IPS-NIHi7 (cell line): ENCODE measurements at regions not wholly inside any gene's neighbourhood (a gene's known extent, or its start where the extent isn't known, plus 50 kb on each side); places are given as distances from the start of the nearest gene placed in this dataset.
"Not testable (repeated sequence)": the region's sequence is repeated elsewhere in the genome, so short reads cannot be mapped to it uniquely, and the experiment has no call there.

Experiments used
- DNase-seq: peaks from one replicate; pipeline ENCODE4 v3.0.0; 2012; ENCODE audit warnings: mixed read lengths; ENCODE audit errors: extremely low spot score

GRCh38 chr10:6737080-6737641 is 157.1 kb upstream of the PRKCQ start:
- DNase-seq: peak; percentile 55

DNA sequence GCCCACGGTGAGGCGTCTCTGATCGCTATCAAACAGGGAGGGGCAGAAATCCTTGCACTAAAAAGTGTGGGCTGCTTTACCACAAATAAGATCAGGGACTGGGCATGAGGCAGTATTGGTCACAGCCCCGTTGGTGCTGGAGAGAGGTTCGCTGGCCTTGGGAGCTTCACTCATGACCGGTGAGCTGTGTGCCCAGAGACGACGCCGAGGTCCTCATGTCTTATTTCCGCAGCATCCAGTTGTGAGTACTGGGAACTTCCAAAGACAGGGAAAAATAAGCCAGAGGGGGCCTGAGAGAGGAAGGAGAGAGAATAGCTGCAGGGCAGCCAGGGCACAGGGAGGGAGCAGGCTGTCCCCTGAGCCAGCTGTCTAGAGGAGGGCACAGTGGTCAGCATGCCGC is 154.2 kb upstream of the PRKCQ start:
- DNase-seq: no peak

DNA sequence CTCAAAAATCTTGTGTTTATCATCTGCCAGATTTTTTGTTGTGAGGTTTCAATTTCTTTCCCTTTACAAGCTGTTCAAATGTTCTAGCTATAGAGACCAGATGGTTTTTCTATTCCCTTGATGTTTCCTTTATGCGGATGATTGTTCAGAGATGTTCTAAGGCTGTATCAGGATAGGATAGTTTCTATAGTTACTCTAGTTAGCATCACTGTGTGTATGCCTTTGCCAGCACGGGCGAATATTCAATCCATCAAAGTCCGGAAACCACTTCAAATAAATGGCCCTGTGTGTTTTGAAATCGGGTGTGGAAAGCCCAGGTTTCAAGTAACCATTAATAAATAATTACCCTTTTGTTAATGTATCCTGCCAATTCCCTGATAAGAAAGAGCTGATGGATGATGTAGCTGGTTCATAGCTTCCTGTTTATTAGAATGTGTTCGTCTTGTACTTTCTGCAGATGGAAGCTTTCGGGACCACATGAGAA is 149.8 kb upstream of the PRKCQ start:
- no peak for DNase-seq

DNA sequence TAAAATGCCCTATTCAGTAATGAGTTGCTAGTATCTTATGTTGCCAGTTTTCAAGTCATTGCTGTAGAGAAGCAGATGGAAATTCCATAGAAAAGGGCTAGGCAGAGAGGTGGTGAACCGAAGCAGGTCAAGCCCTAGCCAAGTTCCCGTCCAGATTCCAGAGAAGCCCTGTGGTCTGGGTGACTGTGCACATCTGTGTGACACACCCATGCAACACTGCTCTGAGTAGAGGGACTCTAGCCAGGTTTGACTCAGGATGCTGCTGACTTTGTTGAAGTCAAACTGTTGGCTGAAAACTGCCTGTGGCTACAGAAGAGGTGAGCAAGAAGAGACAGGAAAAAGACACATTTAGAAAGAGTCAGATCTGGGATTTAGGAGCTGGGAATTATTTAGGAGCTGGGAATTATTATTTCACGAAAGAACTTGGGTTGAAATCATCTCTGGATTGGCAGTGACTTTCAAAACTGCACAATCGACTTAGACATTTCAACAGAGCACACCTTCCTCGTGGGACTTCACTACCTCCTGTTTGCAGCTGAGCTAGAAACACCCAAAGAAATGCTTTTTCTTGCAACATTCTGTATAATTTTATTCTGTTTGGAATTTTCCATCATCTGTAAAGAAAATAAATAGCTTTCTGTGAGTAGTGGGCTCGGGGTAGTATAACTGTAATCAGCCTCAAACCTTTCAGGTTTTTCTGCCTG is 149.1 kb upstream of the PRKCQ start:
- no peak for DNase-seq

DNA sequence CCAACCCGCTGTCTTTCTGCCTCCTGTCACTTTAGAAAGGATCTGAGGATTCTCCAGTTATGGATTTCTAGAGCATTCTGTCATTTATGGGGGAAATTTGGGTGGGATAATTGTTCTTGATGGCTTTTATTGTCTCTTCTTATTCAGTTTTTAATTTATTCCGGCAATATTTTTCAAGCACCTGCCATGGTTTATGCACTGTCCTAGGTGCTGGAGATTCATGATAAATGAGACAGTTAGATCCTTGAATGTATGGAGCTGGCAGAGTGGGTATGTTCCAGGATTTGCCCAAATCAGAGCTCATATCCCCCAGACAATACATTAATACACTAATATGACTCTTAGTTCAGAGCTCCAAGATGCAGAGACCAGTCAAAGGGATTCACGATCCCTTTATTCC is 146.8 kb upstream of the PRKCQ start:
- DNase-seq: no peak

GRCh38 chr10:6722616-6723004 is 142.5 kb upstream of the PRKCQ start:
- no peak for DNase-seq

DNA sequence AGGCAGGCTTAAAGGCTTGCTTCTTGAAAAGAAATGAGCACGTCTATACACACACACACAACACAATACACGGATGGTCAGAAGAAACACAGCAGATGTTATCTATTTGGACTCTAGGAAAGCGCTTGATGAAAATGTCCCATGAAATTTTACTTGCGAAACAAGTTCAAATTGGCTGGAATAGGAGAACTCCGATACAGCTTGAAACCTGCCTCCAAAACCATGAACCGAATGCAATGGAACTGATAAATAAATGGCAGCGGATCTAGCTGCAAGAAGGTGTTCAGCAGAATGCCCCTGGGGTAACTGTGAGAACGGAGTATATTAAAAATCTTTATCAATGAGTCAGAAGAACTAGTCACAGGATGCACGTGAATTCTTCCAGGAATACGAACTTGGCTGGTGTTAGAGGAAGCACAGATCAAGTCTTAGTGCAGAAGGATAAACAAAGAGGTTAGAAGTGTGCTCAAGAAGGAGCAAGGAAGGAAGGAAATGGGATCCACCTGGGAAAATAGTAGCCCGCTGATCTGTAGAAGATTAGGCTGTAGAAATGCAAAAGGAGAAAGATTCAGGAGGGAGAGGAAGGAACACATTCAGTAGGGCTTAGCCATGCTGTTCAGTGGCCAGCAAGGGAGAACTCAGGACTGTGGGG is 142.0 kb upstream of the PRKCQ start:
- DNase-seq: no peak

GRCh38 chr10:6721480-6721879 is 141.4 kb upstream of the PRKCQ start:
- DNase-seq: peak; percentile 56

DNA sequence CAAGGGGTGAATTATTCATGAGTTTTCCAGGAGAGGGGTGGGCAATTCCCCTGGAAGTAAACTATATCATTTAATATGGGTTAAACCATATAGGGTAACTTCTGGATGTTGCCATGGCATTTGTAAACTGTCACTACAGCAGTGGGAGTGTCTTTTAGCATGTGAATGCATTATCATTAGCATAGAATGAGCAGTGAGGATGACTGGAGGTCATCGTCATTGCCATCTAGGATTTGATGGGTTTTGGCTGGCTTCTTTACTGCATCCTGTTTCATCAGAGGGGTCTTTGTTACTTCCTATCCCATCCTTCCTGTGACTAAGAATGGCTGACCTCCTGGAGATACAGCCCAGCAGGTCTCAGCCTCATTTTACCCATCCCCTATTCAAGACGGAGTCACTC is 139.5 kb upstream of the PRKCQ start:
- no peak for DNase-seq

- DNase-seq: no peak
These were observed 138.5 kb upstream of the PRKCQ start for GRCh38 chr10:6718550-6718949.

GRCh38 chr10:6716516-6716915 is 136.4 kb upstream of the PRKCQ start:
- no peak for DNase-seq

GRCh38 chr10:6713716-6714115 is 133.6 kb upstream of the PRKCQ start:
- DNase-seq: peak; percentile 57

DNA sequence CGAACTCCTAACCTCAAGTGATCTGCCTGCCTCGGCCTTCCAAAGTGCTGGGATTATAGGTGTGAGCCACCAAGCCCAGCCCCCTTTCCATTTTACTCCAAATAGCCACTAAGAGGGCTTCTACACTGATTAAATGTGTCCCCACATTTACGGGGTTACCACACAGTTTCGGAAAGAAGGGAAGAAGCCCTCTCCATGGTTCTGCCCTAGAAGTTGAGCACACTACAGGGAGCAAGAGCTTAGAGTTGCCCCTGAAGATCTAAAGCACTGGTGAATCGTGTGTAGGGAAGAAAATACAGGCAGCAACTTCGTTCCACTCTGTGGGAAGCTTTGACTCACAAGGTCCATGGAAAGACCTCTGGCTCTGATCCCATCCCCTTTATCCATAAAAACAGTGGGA is 133.0 kb upstream of the PRKCQ start:
- DNase-seq: no peak

GRCh38 chr10:6711881-6712280 is 131.8 kb upstream of the PRKCQ start:
- no peak for DNase-seq

DNA sequence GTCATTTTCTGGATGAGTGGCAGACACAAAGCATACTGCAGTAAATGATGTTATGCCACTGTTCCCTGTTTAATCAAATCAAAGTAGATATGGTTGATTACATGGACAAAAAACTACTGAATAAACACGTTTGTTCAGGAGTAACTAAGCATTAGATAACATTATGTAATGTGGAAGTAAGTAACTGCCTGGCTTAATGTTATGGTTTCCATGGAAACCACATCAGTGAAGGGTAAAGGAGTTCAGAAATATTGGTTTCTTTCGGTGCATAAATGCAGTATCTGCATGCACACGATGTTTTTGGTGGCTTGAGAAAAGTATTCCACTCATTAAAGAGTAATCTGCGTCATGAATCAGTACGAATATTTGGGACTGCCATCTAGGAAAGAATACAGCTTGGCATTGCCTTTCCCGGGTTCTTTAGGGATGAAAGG is 131.3 kb upstream of the PRKCQ start:
- no peak for DNase-seq

GRCh38 chr10:6707352-6707751 is 127.3 kb upstream of the PRKCQ start:
- DNase-seq: no peak

GRCh38 chr10:6706725-6707124 is 126.6 kb upstream of the PRKCQ start:
- DNase-seq: no peak

- DNase-seq: no peak
These were observed 124.8 kb upstream of the PRKCQ start for GRCh38 chr10:6704896-6705295.

GRCh38 chr10:6702833-6703232 is 122.8 kb upstream of the PRKCQ start:
- not testable (repeated sequence) for DNase-seq

DNA sequence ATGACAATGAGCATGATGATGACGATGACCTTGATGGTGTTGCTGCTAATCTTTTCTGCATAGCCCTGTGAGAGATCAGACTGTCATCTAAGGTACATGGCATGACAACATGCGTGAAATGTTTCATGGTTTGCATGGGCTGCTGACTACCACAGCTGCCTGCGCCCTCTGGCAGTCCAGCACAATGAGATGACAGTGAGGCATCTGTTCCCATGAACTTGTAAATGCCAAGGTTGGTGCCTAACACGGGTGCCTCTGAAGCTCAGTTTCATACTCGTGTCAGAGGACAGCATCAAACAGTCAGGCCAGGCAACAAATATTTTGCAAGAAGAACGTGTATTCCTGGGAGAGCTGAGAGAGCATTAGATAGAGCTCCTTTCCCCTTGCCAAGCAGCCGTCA is 122.0 kb upstream of the PRKCQ start:
- no peak for DNase-seq

GRCh38 chr10:6701289-6701688 is 121.2 kb upstream of the PRKCQ start:
- DNase-seq: peak; percentile 50

DNA sequence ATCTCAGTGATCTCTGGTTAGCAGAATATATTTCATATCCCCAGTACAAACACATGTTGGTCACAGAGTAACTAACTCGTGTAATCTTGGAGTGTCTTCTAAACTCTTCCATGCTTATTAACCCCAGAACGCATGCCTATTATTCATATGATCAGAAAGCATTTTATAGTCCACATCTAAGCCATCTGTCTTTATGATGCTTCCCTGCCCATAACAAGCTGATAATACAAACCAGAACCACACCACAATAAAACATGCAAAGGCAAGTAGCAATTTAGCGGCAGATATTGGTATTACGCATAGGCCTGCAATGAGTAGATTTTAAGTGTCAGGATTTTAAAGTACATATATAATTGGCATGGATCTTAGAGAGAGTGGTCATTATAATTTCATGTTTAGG is 120.0 kb upstream of the PRKCQ start:
- no peak for DNase-seq

GRCh38 chr10:6699336-6699735 is 119.3 kb upstream of the PRKCQ start:
- no peak for DNase-seq
